DND-41 (cell line): ENCODE measurements at regions not wholly inside any gene's neighbourhood (a gene's known extent, or its start where the extent isn't known, plus 50 kb on each side); places are given as distances from the start of the nearest gene placed in this dataset.

Experiments
- CTCF ChIP-seq: IDR thresholded peaks from 2 replicates; pipeline ENCODE4 v1.5.1; 2012; ENCODE audit warnings: borderline replicate concordance, low read length, moderate library complexity, mild to moderate bottlenecking; ENCODE audit not compliant: poor library complexity, severe bottlenecking; ENCODE audit errors: extremely low read depth
- EZH2 ChIP-seq: IDR thresholded peaks from 3 replicates; pipeline ENCODE4 v1.6.1; 2012; ENCODE audit warnings: borderline replicate concordance, low read depth, mild to moderate bottlenecking, moderate library complexity, low read length, inconsistent platforms; ENCODE audit not compliant: severe bottlenecking

GRCh38 chr3:124396339-124396950 is 333.8 kb upstream of the UMPS start:
- TF ChIP-seq CTCF: no peak
- no peak for TF ChIP-seq EZH2
